ENCODE measurements at regions not wholly inside any gene's neighbourhood (a gene's known extent, or its start where the extent isn't known, plus 50 kb on each side); places are given as distances from the start of the nearest gene placed in this dataset.

DNA sequence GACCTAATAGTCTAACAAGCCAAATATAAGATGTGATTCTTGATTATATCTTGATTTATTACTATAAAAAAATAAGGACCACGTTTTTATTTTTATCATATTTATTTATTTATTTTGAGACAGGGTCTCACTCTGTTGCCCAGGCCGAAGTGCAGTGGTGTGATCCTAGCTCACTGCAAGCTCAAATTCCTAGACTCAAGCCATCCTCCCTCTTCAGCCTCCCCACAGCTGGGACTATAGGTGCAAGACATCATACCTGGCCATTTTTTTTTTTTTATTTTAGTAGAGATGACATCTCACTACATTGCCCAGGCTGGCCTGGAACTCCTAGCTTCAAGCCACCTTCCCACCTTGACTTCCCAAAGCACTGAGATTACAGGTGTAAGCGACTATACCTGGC lies 61.0 kb upstream of the LARP1 start (continued):
- TF ChIP-seq RNF2 (IDR thresholded peaks at IDR 0.05; ENCODE audit: borderline replicate concordance, low read depth, low read length, missing control alignments, poor library complexity, severe bottlenecking) (no peak), JUND (IDR thresholded peaks at IDR 0.05; ENCODE audit: low read length) (no peak), YY1 (IDR thresholded peaks at IDR 0.05; ENCODE audit: low read depth, low read length) (no peak)
